ENCODE measurements at regions not wholly inside any gene's neighbourhood (a gene's known extent, or its start where the extent isn't known, plus 50 kb on each side); places are given as distances from the start of the nearest gene placed in this dataset.

GRCh38 chr2:209238765-209239584 is 184.9 kb upstream of the MAP2 start:
- no peak overlapping the region for H2BK5ac ChIP-seq (ENCODE audit: insufficient read length, low read length)
- no peak overlapping the region for H3K56ac ChIP-seq (ENCODE audit: insufficient read length, low read depth, low read length)
- H2AK5ac ChIP-seq (ENCODE audit: insufficient read length, low read length): no peak overlapping the region
- H3K27ac ChIP-seq (ENCODE audit: insufficient read length, low read depth, low read length): no peak overlapping the region
- H2BK20ac ChIP-seq (ENCODE audit: low read depth, low read length, poor library complexity, severe bottlenecking): no peak overlapping the region
- no peak overlapping the region for H3K4ac ChIP-seq (ENCODE audit: low read depth, low read length)
- no peak overlapping the region for H3K27ac Mint-ChIP-seq
- H3K14ac ChIP-seq (ENCODE audit: insufficient read depth, low read length): no peak overlapping the region
- WGBS (ENCODE audit: extremely low coverage, insufficient read length, low lambda C conversion rate): no CpG with 5 or more reads among the region's 3 CpGs
- peaks cover 9 to 15% of the 10 kb centered on the region in 2 experiments for H3K9me3 Mint-ChIP-seq
- no peak for DNase-seq
- H3K4me3 Mint-ChIP-seq: no peak overlapping the region
- no peak overlapping the region for H4K5ac ChIP-seq (ENCODE audit: insufficient read length, low read depth, low read length)
- no peaks in the 10 kb centered on the region for H3K79me1 ChIP-seq (ENCODE audit: insufficient read depth, low read depth, low read length, poor library complexity, severe bottlenecking)
- no peak overlapping the region for H2BK15ac ChIP-seq (ENCODE audit: low read depth, low read length)
- H3K18ac ChIP-seq (ENCODE audit: insufficient read length, low read depth, low read length): no peak overlapping the region
- H2AFZ ChIP-seq (ENCODE audit: low read length): no peak overlapping the region
- H2BK120ac ChIP-seq (ENCODE audit: low read depth, low read length, poor library complexity, severe bottlenecking): no peak overlapping the region
- H3T11ph ChIP-seq (ENCODE audit: low read length): no peak overlapping the region
- no peaks in the 10 kb centered on the region; the same call in none of the 2 replicates for H3K27me3 Mint-ChIP-seq (ENCODE audit: low read depth)
- no peak overlapping the region for H4K91ac ChIP-seq (ENCODE audit: insufficient read length, low read depth, low read length)
- no peaks in the 10 kb centered on the region for H3K79me2 ChIP-seq (ENCODE audit: insufficient read depth, low read length)
- H3K9me3 ChIP-seq (ENCODE audit: control insufficient read depth, low read depth, low read length): no peaks in the 10 kb centered on the region
- peaks cover 9 to 23% of the 10 kb centered on the region in 2 experiments for H3K4me1 Mint-ChIP-seq
- H4K20me1 ChIP-seq (ENCODE audit: control insufficient read depth, insufficient read depth, insufficient read length): no peaks in the 10 kb centered on the region
- H3K27me3 ChIP-seq (ENCODE audit: insufficient read depth, low read length): no peaks in the 10 kb centered on the region
- no peaks in the 10 kb centered on the region; the same call in 1 of the 2 replicates for H3K4me1 ChIP-seq (ENCODE audit: insufficient read depth, low read length)
- H3K4me2 ChIP-seq (ENCODE audit: insufficient read depth, insufficient read length, low read length): no peak overlapping the region
- H2BK12ac ChIP-seq (ENCODE audit: insufficient read length, low read depth, low read length): no peak overlapping the region
- H3K36me3 Mint-ChIP-seq (ENCODE audit: insufficient read depth in 1 of 3, low read depth in 3 of 3): peaks cover 2 to 18% (median 13%) of the 10 kb centered on the region in 3 experiments; a peak in 6 of 7 replicates
- no peaks in the 10 kb centered on the region for H3K23me2 ChIP-seq (ENCODE audit: insufficient read length, low read depth, low read length, poor library complexity, severe bottlenecking)
- no peak overlapping the region for H3K9ac ChIP-seq (ENCODE audit: extremely low read depth, insufficient read length, low read length)
- no peak overlapping the region for H3K23ac ChIP-seq (ENCODE audit: insufficient read length, low read depth, low read length)
- TF ChIP-seq, protein P1, sequence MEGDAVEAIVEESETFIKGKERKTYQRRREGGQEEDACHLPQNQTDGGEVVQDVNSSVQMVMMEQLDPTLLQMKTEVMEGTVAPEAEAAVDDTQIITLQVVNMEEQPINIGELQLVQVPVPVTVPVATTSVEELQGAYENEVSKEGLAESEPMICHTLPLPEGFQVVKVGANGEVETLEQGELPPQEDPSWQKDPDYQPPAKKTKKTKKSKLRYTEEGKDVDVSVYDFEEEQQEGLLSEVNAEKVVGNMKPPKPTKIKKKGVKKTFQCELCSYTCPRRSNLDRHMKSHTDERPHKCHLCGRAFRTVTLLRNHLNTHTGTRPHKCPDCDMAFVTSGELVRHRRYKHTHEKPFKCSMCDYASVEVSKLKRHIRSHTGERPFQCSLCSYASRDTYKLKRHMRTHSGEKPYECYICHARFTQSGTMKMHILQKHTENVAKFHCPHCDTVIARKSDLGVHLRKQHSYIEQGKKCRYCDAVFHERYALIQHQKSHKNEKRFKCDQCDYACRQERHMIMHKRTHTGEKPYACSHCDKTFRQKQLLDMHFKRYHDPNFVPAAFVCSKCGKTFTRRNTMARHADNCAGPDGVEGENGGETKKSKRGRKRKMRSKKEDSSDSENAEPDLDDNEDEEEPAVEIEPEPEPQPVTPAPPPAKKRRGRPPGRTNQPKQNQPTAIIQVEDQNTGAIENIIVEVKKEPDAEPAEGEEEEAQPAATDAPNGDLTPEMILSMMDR (conservative IDR thresholded peaks at IDR 0.05): no peak
- H4K8ac ChIP-seq (replicated peaks; ENCODE audit: insufficient read length, low read depth, low read length): no peak overlapping the region

Data from H9 (cell line).